Kidney (tissue), 13 donors: ENCODE measurements at regions not wholly inside any gene's neighbourhood (a gene's known extent, or its start where the extent isn't known, plus 50 kb on each side); places are given as distances from the start of the nearest gene placed in this dataset.

Experiments
- DNase-seq, 5 donors: peaks; one replicate each; pipeline ENCODE4 v3.0.0-alpha.2; 2013 to 2020
- FAIRE-seq: peaks from 2 replicates; lab custom pipeline; 2012; peaks lifted over from hg19 to GRCh38; lab: Jason Lieb, UNC
- H3K27ac ChIP-seq, 2 donors: one replicate each; pipeline ENCODE4 v1.7.0; 2013; ENCODE audit warnings: low read depth in 2 of 2, low read length in 2 of 2, inconsistent platforms in 1 of 2
- H3K27me3 ChIP-seq: one replicate; pipeline ENCODE4 v1.7.1; 2013; ENCODE audit warnings: low read length, inconsistent platforms; ENCODE audit not compliant: control insufficient read depth, insufficient read depth
- H3K36me3 ChIP-seq, 3 donors: one replicate each; pipeline versions ENCODE4 v1.7.0 to v1.7.1; 2013; ENCODE audit warnings: low read length in 3 of 3, control low read depth in 1 of 3, inconsistent platforms in 1 of 3; ENCODE audit not compliant: insufficient read depth in 3 of 3, control insufficient read depth in 2 of 3
- H3K4me1 ChIP-seq, 3 donors: one replicate each; pipeline versions ENCODE4 v1.7.0 to v1.7.1; 2013; ENCODE audit warnings: low read length in 3 of 3, inconsistent platforms in 1 of 3, low read depth in 1 of 3; ENCODE audit not compliant: control insufficient read depth in 2 of 3, insufficient read depth in 2 of 3
- H3K4me3 ChIP-seq, 3 donors: one replicate each; pipeline versions ENCODE4 v1.7.0 to v1.8.1; 2013; ENCODE audit warnings: low read length in 3 of 3, control low read depth in 1 of 3, inconsistent platforms in 1 of 3
- H3K9ac ChIP-seq, 3 donors: one replicate each; pipeline versions ENCODE4 v1.7.0 to v1.7.1; 2013; ENCODE audit warnings: low read length in 3 of 3, control low read depth in 1 of 3, inconsistent platforms in 1 of 3
- H3K9me3 ChIP-seq, 3 donors: one replicate each; pipeline versions ENCODE4 v1.7.0 to v1.7.1; 2013; ENCODE audit warnings: low read length in 3 of 3, control low read depth in 1 of 3, inconsistent platforms in 1 of 3; ENCODE audit not compliant: control insufficient read depth in 2 of 3, insufficient read depth in 1 of 3
- intact Hi-C: fragments of 100-400 bp; cut with DNase I; formaldehyde crosslinking; loops from one replicate; pipeline ENCODE4 v1.11.1; 2022
- TF ChIP-seq, protein P1 (sequence below): IDR thresholded peaks from 3 replicates; pipeline ENCODE4 v1.5.1; 2012; ENCODE audit warnings: mild to moderate bottlenecking, moderate library complexity, borderline replicate concordance; ENCODE audit not compliant: insufficient read depth; ENCODE audit errors: extremely low read depth
- donor health status: control.
- donor health status: control.
- donor health status: control.
- donor health status: control.
- donor health status: control.
- donor health status: DM: yes; HTN: yes; CAD: no.
- donor health status: Normal renal cell carcinoma (clear cell type).

- H3K4me1 ChIP-seq = no peaks in the 10 kb centered on the region
- TF ChIP-seq, protein P1, sequence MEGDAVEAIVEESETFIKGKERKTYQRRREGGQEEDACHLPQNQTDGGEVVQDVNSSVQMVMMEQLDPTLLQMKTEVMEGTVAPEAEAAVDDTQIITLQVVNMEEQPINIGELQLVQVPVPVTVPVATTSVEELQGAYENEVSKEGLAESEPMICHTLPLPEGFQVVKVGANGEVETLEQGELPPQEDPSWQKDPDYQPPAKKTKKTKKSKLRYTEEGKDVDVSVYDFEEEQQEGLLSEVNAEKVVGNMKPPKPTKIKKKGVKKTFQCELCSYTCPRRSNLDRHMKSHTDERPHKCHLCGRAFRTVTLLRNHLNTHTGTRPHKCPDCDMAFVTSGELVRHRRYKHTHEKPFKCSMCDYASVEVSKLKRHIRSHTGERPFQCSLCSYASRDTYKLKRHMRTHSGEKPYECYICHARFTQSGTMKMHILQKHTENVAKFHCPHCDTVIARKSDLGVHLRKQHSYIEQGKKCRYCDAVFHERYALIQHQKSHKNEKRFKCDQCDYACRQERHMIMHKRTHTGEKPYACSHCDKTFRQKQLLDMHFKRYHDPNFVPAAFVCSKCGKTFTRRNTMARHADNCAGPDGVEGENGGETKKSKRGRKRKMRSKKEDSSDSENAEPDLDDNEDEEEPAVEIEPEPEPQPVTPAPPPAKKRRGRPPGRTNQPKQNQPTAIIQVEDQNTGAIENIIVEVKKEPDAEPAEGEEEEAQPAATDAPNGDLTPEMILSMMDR = no peak
- H3K9me3 ChIP-seq = no peaks in the 10 kb centered on the region
- no peak overlapping the region for H3K27ac ChIP-seq
- no peak overlapping the region for H3K4me3 ChIP-seq
- no peaks in the 10 kb centered on the region for H3K27me3 ChIP-seq
- no peaks in the 10 kb centered on the region for H3K36me3 ChIP-seq
- FAIRE-seq = no peak
- DNase-seq = peak in 3 of 5 donors; percentile 37 to 64 (median 53)
- intact Hi-C loops = no loop called here
- H3K9ac ChIP-seq = no peak overlapping the region
Measured at GRCh38 chr12:4168036-4168435, 105.5 kb upstream of the CCND2 start.

DNA sequence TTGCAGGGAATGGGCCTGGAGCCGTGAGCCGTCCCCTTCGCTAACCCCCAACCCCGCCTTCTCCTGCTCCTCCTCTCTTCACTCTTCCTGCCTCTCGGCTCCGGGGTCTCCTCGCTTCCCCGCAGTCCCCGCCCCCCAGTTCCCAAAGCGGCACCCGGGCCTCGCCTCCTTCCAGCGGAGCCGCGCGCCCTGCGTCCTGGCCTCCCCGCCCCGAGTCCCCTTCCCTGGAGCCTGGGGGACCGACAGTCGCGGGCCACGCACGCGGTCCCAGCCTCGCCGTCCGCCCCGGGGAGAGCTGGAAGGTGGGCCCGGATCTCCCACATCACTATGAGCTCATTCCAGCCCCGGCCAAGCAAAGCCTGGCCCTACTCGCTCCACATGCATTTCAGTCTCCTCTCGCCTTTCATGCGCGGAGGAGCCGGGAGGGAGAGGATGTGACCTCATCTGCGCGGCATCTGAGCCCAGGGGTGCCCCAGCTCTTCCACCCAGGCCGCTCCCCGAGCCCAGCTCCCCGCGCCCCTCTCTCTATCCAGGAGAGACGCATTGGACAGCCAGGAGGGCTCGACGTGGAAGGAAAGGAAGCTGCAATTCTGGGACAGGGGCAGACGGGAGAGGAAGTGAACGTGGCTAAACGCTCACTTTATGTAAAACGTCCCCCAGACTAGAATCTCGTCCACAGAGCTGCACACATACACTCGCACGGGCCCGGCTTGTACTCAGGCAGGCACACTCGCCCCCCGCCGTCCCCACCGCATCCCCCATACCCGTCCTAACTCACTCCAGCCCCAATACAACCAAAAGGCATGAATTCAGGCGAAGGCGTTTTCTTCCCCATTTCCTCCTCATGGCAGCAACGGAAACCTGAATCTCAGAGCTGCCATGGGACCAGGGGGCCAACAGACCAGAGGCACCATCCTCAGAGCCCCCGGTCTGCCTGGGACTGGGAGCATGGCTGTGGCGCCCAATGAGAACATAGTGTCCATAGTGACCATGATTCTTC, 108.7 kb upstream of the CCND2 start:
- TF ChIP-seq, protein P1 = no peak
- DNase-seq (peak; percentile 85 to 94 (median 90)), FAIRE-seq (no peak)
- Histone ChIP-seq H3K9me3 (no peaks in the 10 kb centered on the region), H3K27ac (no peak overlapping the region), H3K4me1 (no peaks in the 10 kb centered on the region), H3K9ac (peak overlapping the region in 1 of 3 donors; percentile 13), H3K4me3 (peak overlapping the region in 2 of 3 donors; percentile 25 to 56), H3K36me3 (no peaks in the 10 kb centered on the region), H3K27me3 (no peaks in the 10 kb centered on the region)
- intact Hi-C loops = no loop called here

DNA sequence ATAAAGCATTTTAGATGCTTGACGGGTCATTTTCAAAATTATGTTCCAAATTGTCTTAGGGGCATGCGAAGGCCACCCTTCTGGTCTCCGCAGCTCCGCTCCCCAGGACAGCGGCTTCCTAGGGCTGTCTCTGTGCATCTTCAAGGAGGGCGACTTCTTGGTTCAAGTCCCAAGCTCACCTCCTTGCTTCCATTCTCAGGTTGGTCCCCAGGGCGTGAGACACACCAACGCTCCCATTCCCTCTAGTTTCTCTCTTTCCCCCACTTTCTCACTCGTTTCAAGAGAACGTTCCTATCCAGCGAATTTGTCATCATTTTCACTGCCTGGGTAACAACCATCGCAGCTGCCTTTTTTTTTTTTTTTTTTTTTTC, 109.4 kb upstream of the CCND2 start:
- intact Hi-C loops = no loop called here
- H3K4me3 ChIP-seq = peak overlapping the region in 2 of 3 donors; percentile 25 to 56
- no peak for FAIRE-seq
- no peaks in the 10 kb centered on the region for H3K36me3 ChIP-seq
- no peaks in the 10 kb centered on the region for H3K9me3 ChIP-seq
- H3K9ac ChIP-seq = no peak overlapping the region
- no peak overlapping the region for H3K27ac ChIP-seq
- no peaks in the 10 kb centered on the region for H3K27me3 ChIP-seq
- H3K4me1 ChIP-seq = no peaks in the 10 kb centered on the region
- TF ChIP-seq, protein P1 = no peak
- DNase-seq = no peak
